Type B pancreatic cell (in vitro differentiated cells): ENCODE measurements at regions not wholly inside any gene's neighbourhood (a gene's known extent, or its start where the extent isn't known, plus 50 kb on each side); places are given as distances from the start of the nearest gene placed in this dataset.

Source experiments
- DNase-seq: peaks from one replicate; pipeline ENCODE4 v3.0.0; 2021; ENCODE audit warnings: mixed read lengths; ENCODE audit not compliant: unreplicated experiment; ENCODE audit errors: extremely low spot score
- H3K27ac Mint-ChIP-seq: 2 replicates; pipeline ENCODE4 v1.8.0; 2021; ENCODE audit warnings: mild to moderate bottlenecking, mixed read lengths
- H3K27me3 Mint-ChIP-seq: 2 replicates; pipeline ENCODE4 v1.8.0; 2021; ENCODE audit warnings: mixed read lengths
- H3K36me3 Mint-ChIP-seq: 2 replicates; pipeline ENCODE4 v1.8.0; 2021; ENCODE audit warnings: mixed read lengths
- H3K4me1 Mint-ChIP-seq: one replicate; pipeline ENCODE4 v1.8.0; 2021; ENCODE audit warnings: mixed read lengths; ENCODE audit not compliant: unreplicated experiment
- H3K4me3 Mint-ChIP-seq: 2 replicates; pipeline ENCODE4 v1.8.0; 2021; ENCODE audit warnings: mild to moderate bottlenecking, mixed read lengths
- H3K9me3 Mint-ChIP-seq: 2 replicates; pipeline ENCODE4 v1.8.0; 2021; ENCODE audit warnings: mixed read lengths
- TF ChIP-seq, protein P1 (sequence below): fragments of 200-600 bp; sonication (generic); conservative IDR thresholded peaks from 2 replicates; pipeline ENCODE4 v1.5.0; 2021; ENCODE audit warnings: antibody characterized with exemption, mild to moderate bottlenecking

DNA sequence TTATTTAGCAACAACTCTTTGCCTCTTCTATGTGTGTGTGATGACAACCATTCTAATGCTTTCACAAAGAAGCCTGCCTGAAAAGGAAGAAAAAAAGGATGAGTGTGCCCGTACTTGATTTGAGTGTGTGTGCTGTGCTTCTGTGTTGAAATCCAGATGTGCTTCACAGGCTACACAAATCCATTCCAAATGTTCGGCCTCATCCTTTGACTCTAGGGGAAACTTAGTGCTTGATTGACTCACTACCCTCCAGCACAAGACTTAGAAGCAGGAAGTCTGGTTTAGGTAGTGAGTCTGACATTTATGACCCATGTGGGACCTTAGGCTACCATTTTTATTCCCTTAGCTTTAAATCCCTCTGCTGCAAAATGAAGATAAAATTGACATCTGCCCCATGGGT lies 108.8 kb upstream of the PLAAT1 start:
- TF ChIP-seq, protein P1, sequence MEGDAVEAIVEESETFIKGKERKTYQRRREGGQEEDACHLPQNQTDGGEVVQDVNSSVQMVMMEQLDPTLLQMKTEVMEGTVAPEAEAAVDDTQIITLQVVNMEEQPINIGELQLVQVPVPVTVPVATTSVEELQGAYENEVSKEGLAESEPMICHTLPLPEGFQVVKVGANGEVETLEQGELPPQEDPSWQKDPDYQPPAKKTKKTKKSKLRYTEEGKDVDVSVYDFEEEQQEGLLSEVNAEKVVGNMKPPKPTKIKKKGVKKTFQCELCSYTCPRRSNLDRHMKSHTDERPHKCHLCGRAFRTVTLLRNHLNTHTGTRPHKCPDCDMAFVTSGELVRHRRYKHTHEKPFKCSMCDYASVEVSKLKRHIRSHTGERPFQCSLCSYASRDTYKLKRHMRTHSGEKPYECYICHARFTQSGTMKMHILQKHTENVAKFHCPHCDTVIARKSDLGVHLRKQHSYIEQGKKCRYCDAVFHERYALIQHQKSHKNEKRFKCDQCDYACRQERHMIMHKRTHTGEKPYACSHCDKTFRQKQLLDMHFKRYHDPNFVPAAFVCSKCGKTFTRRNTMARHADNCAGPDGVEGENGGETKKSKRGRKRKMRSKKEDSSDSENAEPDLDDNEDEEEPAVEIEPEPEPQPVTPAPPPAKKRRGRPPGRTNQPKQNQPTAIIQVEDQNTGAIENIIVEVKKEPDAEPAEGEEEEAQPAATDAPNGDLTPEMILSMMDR: no peak
- Mint-ChIP-seq H3K27me3 (peaks cover 11% of the 10 kb centered on the region), H3K4me3 (no peak overlapping the region), H3K27ac (no peak overlapping the region), H3K9me3 (no peaks in the 10 kb centered on the region), H3K36me3 (no peaks in the 10 kb centered on the region), H3K4me1 (peaks cover 26% of the 10 kb centered on the region)
- DNase-seq: no peak

DNA sequence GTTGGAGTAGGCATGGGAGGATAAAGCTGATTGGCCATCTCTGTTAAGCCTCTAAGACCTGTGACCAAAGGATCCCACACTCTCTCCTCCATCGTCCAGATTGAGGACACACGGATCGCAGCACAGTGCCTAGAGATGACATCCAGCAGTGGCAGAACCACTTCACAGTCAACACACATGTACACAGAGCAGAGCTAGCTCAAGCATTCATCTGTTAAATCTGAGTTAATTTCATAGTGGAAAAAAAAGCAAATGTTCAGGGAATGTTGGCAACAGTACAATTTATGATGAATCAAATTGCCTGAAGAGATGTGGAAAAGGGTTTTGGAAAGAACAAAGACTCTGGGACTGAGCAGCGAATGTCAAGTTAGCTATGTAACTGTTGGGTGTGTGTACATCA lies 108.1 kb upstream of the PLAAT1 start:
- H3K27me3 Mint-ChIP-seq: peaks cover 16% of the 10 kb centered on the region
- no peaks in the 10 kb centered on the region for H3K9me3 Mint-ChIP-seq
- H3K4me1 Mint-ChIP-seq: peaks cover 26% of the 10 kb centered on the region
- no peak overlapping the region for H3K4me3 Mint-ChIP-seq
- TF ChIP-seq, protein P1: no peak
- no peak for DNase-seq
- no peaks in the 10 kb centered on the region for H3K36me3 Mint-ChIP-seq
- no peak overlapping the region for H3K27ac Mint-ChIP-seq

GRCh38 chr3:193134856-193135255 lies 106.2 kb upstream of the PLAAT1 start:
- no peak overlapping the region for H3K27ac Mint-ChIP-seq
- H3K4me1 Mint-ChIP-seq: peaks cover 26% of the 10 kb centered on the region
- DNase-seq: no peak
- H3K36me3 Mint-ChIP-seq: no peaks in the 10 kb centered on the region
- TF ChIP-seq, protein P1: no peak
- peaks cover 14% of the 10 kb centered on the region for H3K27me3 Mint-ChIP-seq
- peaks cover 5% of the 10 kb centered on the region for H3K9me3 Mint-ChIP-seq
- H3K4me3 Mint-ChIP-seq: no peak overlapping the region

DNA sequence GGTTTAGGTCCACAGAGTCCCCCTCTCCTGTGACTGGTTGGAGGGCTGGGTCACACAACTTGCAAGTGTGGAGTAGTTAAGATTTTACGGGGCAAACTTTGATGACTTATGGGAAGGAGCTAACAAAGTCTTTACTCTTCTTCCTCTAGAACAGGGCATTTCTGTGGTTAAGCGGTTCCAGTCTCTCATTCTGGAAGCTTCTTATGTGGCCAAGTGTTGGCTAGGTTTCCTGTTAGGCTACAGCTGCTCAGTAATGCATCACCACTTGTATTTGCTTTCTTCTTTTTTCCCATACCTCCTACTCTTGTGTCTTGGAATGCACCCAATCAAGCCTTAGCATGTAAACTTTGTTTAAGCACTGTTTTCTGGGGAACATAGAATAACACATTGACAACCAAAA lies 100.6 kb upstream of the PLAAT1 start:
- no peak overlapping the region for H3K27ac Mint-ChIP-seq
- no peaks in the 10 kb centered on the region for H3K4me1 Mint-ChIP-seq
- H3K27me3 Mint-ChIP-seq: peaks cover 5% of the 10 kb centered on the region
- no peak for DNase-seq
- no peaks in the 10 kb centered on the region for H3K36me3 Mint-ChIP-seq
- no peak overlapping the region for H3K4me3 Mint-ChIP-seq
- H3K9me3 Mint-ChIP-seq: peaks cover 5% of the 10 kb centered on the region
- TF ChIP-seq, protein P1: no peak

GRCh38 chr3:193145248-193145647 lies 95.8 kb upstream of the PLAAT1 start:
- H3K4me3 Mint-ChIP-seq: no peak overlapping the region
- no peaks in the 10 kb centered on the region for H3K9me3 Mint-ChIP-seq
- H3K27ac Mint-ChIP-seq: no peak overlapping the region
- TF ChIP-seq, protein P1: no peak
- no peaks in the 10 kb centered on the region for H3K36me3 Mint-ChIP-seq
- H3K4me1 Mint-ChIP-seq: no peaks in the 10 kb centered on the region
- peaks cover 4% of the 10 kb centered on the region for H3K27me3 Mint-ChIP-seq
- DNase-seq: no peak
